ENCODE measurements at regions not wholly inside any gene's neighbourhood (a gene's known extent, or its start where the extent isn't known, plus 50 kb on each side); places are given as distances from the start of the nearest gene placed in this dataset.
"Not testable (repeated sequence)": the region's sequence is repeated elsewhere in the genome, so short reads cannot be mapped to it uniquely, and the experiment has no call there.

DNA sequence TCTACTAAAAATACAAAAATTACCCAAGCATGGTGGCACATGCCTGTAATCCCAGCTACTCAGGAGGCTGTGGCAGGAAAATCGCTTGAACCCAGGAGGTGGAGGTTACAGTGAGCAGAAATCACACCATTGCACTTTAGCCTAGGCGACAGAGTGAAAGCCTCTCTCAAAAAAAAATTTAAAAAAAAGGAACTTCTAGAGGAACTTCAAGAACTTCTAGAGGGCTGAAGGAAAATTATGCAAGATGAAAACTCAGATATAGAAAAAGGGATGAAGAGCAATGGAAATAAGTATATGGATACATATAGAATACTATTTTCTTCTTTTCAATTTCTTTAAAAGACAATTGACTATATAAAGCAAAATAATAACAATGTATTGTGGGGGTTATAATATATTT lies 51.2 kb upstream of the PRR5 start:
- DNase-seq: no peak

DNA sequence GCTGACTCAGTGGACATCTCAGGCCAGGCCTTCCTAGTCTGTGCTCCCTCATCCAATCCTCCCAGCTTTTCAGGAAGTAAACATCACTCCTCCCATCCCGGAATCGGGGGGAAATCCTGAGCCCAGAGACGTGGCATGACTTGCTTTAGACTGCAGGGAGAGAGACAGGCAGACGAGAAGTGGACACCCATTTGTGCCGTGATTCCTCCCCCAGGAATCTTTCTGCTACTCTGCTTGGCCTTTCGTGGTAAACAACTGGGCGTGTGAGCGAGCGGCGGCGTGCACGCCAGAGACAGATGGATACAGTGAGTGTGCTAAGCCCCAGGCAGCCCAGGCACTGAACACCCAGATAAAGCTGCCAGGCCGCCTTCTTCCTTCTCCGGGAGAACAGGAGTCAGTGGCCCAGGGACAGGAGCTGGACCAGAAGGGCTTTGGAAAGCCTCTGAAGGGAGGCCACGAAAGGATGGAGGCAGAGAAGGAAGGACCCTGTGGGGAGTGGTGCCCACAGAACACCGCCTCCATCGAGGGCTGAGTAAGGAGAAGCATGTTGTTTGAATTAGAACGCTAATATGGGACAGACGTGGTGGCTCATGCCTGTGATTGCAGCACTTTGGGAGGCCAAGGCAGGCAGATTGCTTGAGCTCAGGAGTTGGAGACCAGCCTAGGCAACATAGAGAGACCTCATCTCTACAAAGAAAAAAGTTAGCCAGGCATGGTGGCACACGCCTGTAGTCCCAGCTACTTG lies 53.0 kb upstream of the PRR5 start:
- DNase-seq: peak; percentile 27

DNA sequence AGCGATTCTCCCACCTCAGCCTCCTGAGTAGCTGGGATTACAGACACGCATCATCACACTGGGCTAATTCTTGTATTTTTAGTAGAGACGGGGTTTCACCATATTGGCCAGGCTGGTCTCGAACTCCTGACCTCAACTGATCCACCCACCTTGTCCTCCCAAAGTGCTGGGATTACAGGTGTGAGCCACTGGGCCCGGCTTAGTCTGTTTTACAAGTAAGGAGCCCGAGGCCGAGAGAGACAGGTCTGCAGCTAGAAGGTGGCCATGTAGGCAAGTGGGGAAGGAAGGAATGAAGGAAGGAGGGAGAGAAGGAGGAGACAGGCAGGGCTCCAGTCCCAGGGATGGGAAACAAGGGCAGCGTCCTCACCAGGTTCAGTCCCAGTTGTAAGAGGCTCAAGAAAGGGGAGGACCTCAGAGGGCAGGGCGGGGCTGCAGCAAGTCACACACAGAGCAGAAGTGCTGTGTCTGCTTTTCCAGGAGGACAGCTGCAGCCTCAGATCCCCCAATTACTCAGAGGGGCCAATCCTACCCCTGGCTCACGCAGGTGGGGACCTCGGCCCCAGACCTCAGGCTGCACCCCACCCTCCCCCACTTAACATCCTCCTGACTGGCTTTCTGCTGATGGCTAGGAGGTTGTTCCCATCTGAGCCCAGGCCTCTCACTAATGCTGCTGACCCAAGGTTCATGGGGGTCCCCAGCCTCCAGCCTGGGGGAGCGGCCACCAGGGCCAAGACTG lies 53.8 kb upstream of the PRR5 start:
- peak; percentile 32 for DNase-seq

DNA sequence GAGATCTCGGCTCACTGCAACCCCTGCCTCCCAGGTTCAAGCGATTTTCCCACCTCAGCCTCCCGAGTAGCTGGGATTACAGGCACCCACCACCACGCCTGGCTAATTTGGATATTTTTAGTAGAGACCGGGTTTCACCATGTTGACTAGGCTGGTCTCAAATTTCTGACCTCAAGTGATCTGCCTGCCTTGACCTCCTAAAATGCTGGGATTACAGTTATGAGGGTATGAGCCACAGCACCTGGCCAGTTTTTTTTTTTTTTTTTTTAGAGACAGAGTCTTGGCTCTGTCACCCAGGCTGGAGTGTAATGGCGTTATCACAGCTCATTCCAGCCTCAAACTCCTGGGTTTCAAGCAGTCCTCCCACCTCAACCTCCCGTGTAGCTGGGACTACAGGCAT lies 54.9 kb upstream of the PRR5 start:
- no peak for DNase-seq

DNA sequence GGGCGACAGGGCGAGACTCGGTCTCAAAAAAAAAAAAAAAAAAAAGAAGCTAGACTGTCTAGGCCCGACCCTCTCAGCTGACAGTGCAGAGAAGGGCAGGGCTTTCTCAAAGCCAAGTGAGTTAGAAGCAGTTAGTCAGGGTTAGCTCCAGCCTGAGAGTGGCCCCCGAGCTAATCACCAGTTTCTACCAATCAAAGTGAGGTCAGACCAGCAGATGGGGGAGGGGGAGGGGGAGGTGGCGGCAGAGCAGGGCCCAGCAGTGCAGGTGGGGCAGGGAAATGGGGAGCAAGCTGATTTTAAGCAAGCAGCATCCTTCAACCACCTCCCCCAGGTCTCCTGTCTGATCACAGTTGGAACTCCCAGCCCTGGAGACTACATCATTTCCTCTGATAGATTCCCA lies 55.3 kb upstream of the PRR5 start:
- peak; percentile 22 for DNase-seq

DNA sequence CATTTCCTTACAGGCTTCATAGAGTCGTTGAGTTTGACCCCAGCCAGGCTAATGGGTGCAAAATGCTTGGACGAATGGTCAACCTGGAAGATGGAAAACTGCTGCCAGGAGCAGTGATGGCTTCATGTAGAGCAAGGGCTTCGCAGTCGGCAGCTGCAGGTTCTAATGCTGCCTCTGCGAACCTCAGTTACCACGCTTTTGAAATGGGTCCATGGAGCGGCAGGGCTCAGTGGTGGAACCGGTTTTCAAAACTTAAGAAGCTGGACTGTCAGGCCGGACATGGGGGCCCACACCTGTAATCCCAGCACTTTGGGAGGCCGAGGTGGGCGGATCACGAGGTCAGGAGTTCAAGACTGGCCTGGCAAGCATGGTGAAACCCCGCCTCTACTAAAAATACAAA lies 55.9 kb upstream of the PRR5 start:
- no peak for DNase-seq

DNA sequence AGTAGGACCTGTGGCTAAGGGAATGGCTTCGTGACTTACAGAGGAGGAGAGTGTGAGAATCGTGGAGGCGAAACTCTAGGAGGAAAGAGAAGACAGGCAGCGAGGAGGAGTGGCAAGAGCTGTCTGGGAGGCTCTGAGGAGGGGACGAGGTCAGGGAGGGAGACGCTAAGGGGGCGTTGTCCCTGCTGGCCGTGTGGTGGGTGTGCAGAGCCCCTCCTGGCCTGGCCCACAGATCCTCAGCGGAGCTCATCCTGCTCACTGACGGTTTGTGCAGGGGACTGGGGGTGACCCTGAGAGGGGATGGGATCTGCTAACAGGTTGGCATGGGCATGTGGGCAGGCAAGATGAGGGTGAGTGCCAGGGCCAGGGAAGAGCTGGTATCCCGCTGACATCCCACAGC lies 56.5 kb upstream of the PRR5 start:
- DNase-seq: no peak

DNA sequence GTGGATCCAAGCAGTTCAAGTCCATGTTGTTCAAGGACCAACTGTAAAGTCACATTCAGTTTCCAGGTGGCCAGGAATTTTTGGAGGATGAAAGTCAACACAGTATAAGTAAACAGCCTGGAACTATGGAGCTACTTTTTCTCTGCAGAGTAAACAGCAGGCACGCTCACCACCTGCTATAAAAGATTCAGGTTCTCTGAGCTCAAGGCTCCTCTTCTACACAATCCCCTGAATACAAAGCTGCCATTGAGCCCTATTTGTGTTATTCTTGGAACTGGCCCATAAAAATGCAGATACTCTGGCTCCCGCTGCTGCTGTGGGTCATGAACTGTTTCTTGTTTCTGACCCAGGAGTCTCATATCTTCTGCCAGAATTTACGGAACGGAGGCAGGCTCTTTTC lies 56.9 kb upstream of the PRR5 start:
- peak; percentile 86 for DNase-seq

DNA sequence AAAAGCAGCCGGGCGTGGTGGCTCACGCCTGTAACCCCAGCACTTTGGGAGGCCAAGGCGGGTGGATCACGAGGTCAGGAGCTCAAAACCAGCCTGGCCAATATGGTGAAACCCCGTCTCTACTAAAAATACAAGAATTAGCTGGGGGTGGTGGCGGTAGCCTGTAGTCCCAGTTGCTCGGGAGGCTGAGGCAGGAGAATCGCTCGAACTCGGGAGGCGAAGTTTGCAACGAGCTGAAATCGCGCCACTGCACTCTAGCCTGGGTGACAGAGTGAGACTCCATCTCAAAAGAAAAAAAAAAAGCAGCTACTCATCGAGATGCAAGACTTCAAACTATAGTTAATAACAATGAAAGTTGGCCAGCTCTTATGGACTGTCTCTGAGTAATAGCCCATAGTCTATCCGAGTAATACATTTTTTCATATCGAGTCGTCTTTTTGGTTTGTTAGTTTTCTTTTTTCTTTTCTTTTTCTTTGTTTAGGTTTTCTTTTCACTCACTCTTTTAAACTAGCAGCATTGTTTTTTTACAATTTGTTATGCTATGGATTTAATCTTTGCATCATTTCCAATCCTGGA lies 58.4 kb upstream of the PRR5 start:
- DNase-seq: not testable (repeated sequence)

DNA sequence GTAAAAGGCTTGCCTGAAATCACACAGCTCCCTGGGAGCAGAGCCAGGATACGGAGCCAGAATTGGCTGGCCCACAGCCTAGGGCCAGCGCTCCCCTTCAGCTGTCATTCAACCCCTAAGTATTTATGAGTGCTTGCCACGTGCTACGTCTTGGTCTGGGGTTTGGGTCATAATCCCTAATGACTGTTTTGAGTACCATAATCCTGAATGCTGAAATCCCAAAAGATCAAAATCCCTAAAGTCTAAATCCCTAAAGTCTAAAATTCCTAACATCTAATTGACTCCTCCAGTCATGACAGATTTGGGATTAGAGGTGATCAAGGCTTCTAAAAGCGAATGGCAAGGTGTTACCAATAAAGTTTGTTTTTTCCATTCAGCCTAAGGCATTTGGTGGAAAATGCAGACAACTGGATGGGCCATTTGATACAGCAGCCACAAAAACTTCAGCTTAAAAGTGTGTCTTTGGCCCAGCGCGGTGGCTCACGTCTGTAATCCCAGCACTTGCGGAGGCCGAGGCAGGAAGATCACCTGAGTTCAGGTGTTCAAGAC lies 59.8 kb upstream of the PRR5 start:
- no peak for DNase-seq

DNA sequence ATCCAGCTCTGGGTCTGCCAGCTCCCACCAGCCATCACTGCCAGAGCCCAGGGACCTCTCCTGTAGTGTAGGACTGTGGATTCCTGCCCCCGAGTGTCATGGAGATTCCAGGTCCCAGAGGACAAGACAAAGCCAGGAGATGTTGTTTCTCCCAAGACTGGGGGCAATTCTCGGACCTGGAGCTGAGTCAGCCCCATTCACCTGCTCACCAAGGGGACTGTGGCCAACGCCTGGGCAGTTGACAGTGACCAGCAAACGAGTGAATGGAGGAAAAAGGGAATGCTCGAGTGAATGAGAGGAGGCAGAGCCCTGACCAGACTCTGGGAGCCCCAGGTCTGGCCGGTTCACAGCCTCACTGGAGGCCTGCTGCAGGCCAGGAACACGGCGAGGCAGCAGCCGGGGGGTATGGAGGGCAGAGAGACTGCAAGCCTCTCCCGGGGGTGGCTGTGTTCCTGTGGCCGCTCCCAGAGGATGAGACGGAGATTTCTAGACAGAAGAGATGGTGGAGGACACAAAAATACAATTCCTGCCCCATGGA lies 61.3 kb upstream of the PRR5 start:
- DNase-seq: no peak

DNA sequence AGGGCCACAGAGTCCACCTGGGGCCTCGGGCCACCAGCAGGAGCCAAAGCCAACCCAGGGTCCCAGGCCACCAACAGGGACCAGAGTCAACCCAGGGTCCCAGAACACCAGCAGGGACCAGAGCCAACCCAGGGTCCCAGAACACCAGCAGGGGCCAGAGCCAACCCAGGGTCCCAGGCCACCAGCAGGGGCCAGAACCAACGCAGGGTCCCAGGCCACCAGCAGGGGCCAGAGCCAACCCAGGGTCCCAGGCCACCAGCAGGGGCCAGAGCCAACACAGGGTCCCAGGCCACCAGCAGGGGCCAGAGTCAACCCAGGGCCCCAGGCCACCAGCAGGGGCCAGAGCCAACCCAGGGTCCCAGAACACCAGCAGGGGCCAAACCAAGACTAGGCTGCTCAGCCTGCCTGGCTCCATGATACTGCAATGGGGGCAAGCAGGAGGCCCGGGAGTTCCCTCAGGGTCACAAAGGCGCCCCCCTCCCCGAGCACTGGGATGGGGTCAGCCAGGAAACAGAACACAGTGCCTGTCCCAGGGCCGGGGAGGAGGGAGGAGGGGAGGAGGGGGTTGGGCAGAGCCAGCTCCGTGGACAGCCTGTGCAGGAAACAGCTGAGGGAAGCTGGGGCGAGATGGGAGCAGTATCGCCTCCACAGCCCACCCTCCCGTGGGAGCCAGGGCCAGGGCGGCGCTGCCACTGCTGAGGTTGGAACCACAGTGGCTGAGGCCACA lies 62.0 kb upstream of the PRR5 start:
- DNase-seq: no peak

DNA sequence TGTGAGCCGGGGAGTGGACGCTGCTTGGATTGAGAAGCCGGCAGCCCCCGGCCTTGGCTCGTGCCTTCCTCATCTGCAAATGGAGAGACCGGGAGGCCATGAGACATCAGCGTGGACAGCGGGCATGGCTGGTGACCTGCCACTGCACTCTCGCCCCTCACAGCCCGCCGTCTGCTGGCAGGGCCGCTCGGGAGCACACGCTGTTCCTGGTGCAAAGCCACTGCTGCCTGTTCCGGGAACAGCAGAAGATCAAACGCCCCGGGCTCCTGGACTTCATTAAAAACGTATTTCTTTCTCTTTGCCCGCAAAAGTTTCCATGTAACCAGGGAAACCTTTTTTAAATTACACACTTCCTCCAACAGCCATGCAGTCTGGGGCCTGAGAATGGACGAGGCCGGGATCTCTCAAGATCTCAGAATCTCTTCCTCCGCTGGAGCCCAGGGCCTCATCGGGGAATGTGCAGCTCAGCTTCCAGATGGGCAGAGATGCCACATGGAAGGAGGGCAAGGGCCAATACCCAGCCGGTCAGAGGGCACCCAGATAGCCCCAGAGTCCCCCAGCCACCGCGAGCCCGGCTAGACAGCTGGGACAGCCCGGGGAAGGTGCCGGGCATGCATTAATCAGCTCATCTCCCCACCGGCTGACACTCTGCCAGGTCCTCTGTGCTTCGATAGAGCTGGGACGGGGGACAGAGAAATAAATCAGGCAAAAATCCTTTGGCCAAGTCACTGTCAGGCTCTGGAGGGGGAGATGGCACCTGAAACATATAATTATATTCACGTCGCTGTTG lies 62.8 kb upstream of the PRR5 start:
- DNase-seq: no peak

DNA sequence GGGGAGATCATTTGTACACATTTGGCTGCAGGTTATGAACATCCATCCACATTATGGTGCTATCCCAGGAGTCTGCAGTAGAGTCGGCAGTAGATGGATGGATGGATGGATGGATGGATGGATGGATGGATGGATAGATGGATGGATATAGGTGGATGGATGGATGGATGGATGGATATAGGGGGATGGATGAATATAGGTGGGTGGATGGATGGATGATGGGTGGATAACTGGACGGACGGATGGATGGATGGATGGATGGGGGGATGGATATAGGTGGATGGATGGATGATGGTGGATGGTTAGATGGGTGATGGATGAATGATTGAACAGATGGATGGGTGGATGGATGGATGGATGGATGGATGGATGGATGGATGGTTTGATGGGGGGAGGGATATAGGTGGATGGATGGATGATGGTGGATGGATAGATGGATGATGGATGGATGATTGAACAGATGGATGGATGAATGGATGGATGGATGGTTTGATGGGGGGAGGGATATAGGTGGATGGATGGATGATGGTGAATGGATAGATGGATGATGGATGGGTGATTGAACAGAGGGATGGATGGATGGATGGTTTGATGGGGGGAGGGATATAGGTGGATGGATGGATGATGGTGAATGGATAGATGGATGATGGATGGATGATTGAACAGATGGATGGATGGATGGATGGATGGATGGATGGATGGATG lies 65.3 kb upstream of the PRR5 start:
- DNase-seq: not testable (repeated sequence)

DNA sequence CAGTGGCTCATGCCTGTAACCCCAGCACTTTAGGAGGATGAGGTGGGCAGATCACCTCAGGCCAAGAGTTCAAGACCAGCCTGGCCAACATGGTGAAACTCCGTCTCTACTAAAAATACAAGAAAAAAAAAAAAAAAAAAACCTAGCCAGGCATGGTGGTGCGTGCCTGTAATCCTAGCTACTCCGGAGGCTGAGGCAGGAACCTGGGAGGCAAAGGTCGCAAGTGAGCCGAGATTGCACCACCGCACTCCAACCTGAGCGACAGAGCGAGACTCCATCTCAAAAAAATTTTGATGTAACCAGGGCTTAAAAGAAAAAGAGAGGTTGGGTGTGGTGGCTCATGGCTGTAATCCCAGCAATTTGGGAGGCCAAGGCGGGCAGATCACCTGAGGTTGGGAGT lies 66.4 kb upstream of the PRR5 start:
- not testable (repeated sequence) for DNase-seq

DNA sequence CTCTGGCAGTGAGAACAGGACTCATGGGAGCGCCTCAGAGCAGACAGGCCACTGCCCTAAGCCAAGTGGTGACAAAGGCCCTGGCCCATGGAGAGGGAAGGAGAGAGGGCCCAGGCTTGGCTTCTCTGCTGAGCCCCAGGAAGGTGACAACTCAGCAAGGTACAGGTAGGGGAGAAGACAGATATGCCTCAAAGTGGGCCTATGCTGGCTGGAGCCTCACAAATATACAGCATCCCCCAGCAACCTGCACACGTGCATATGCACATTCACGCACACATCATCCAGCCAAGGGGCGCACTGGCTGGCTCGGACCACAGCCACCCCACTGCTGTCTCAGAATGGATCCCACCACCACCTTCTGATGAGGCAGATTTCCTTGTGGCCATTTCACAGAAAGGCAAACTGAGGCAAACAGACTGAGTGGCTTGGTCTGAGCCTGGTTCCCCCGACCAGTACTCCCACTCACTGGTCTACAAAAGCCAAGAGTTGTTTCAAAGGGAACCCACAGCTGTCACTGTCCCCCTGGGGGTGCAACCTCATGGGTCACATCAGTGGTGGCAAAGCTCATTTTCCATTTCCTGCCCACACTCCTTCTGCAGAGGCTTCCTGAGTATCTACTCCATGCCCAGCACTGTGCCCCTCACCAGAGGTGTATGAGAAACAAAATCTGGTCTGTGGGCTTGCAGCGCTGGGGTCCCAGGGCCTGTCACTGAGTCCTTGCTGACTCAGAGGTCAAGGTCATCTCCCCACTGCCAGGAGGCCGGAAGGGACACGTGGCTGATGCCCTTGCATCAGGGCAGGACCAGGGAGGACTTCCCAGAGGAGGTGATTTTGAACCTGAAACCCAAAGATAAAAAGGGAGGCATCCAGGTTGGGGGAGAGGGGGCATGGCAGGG lies 67.3 kb upstream of the PRR5 start:
- no peak for DNase-seq

DNA sequence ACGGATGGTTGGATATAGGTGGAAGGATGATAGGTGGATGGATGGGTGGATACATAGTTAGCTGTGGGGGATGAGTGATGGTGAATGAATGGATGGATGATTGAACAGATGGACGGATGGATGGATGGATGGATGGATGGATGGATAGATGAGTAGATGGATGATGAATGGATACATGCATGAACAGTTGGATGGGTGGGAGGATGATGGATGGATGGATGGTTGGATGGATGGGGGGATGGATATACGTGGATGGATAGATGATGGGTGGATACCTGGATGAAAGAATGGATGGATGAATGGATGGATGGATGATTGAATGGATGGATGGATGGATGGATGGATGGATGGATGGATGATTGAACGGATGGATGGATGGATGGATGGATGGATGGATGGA lies 68.4 kb upstream of the PRR5 start:
- DNase-seq: no peak

DNA sequence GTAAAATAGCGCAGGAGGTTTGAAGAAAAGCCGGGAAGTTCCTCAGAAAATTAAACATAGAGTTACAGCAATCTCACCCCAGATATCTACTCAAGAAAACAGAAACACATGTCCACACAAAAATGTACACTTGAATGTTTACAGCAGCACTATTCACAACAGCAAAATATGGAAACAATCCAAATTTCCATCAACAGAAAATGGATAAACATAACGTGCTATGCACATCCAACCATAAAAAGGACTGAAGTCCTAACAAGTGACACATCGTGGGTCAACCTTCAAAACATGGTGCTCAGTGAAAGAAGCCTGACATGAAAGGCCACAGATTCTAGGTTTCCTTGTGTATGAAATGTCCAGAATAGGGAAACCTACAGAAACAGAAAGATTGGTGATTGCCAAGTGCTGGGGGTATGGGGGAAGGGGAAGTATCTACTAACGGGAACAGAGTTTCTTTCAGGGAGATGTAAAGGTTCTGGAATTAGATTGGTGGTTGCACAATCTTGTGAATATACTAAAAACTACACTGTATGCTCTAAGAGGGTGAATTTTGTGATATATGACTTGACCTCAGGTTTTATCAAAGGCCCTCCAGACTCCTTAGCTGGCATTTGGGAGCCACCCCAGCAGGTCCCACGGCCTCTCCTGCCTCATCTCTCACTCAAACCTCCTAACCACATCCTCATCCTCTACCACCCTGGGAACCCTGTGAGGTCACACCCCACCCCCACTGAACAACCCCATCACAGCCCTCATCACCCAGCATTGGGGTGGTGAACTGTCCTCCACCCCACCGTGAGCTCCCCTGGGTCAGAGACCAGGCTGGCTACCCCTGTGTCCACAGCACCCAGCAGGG lies 69.2 kb upstream of the PRR5 start:
- DNase-seq: no peak

DNA sequence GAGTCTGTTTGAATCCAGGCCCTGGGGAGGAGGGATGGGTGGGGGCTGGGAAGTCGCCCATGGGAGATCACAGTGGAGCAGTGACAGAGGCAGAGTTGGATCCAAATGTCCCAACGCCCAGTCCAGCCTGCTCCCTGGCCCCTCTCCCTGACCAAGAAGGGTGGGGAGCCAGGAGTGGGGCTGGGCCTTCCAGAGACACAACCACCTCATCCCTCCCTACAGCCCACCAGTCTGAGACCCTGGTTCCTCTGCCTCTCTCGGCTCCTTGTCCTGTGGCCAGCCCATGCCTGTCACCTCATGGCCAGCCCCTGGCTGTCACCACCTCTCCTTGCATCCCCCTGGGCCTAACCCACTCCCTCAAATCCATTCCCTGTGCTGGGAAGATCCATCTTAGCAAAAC lies 71.2 kb upstream of the PRR5 start:
- no peak for DNase-seq

All from NCI-H510A treated with DMSO at 0.1 percent for 48 hours (cell line).